Mucosa of rectum (tissue), 2 donors: ENCODE measurements at regions not wholly inside any gene's neighbourhood (a gene's known extent, or its start where the extent isn't known, plus 50 kb on each side); places are given as distances from the start of the nearest gene placed in this dataset.

Experiments
- H3K27ac ChIP-seq, 2 donors: one replicate each; pipeline ENCODE4 v1.7.0; 2013; ENCODE audit warnings: inconsistent platforms in 2 of 2, low read depth in 2 of 2, low read length in 2 of 2
- H3K27me3 ChIP-seq, 2 donors: one replicate each; pipeline ENCODE4 v1.7.0; 2013; ENCODE audit warnings: low read length in 2 of 2; ENCODE audit not compliant: control insufficient read depth in 2 of 2, insufficient read depth in 2 of 2
- H3K36me3 ChIP-seq, 2 donors: one replicate each; pipeline ENCODE4 v1.7.0; 2013; ENCODE audit warnings: low read length in 2 of 2; ENCODE audit not compliant: control insufficient read depth in 2 of 2, insufficient read depth in 2 of 2
- H3K4me1 ChIP-seq, 2 donors: one replicate each; pipeline ENCODE4 v1.7.0; 2013; ENCODE audit warnings: low read length in 2 of 2, mild to moderate bottlenecking in 1 of 2; ENCODE audit not compliant: control insufficient read depth in 2 of 2, insufficient read depth in 2 of 2
- H3K4me3 ChIP-seq, 2 donors: one replicate each; pipeline ENCODE4 v1.7.0; 2013; ENCODE audit warnings: low read length in 2 of 2
- H3K9ac ChIP-seq, 2 donors: one replicate each; pipeline ENCODE4 v1.7.0; 2013; ENCODE audit warnings: low read length in 2 of 2, low read depth in 1 of 2, mild to moderate bottlenecking in 1 of 2
- H3K9me3 ChIP-seq, 2 donors: one replicate each; pipeline ENCODE4 v1.7.0; 2013; ENCODE audit warnings: low read length in 2 of 2; ENCODE audit not compliant: control insufficient read depth in 2 of 2
- donor health status: healthy.
- donor health status: Normal muscosa, but diverticular disease.

DNA sequence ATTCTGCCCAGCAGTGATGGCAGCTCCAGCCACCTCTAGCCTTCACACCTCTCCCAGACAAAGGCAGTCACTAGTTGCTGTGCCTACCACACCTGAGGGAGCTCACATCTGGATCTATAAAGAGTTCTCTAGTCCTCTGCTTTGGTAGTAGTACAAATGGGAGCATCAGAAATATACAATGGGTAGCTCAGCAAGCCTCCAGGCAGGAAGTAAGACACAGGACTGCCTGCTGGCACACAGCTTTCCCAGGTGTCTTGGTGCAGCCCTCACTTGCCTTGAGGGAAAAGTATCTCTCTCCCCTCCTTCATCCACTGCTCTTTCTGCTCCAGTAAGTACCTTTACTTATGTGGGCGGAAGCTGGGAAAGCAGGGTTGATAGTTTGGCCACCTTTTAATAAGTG lies 212.9 kb upstream of the SLC7A11 start:
- no peaks in the 10 kb centered on the region for H3K27me3 ChIP-seq
- H3K9me3 ChIP-seq = no peaks in the 10 kb centered on the region
- H3K4me1 ChIP-seq = no peaks in the 10 kb centered on the region
- H3K4me3 ChIP-seq = no peak overlapping the region
- no peaks in the 10 kb centered on the region for H3K36me3 ChIP-seq
- no peak overlapping the region for H3K9ac ChIP-seq
- no peak overlapping the region for H3K27ac ChIP-seq

DNA sequence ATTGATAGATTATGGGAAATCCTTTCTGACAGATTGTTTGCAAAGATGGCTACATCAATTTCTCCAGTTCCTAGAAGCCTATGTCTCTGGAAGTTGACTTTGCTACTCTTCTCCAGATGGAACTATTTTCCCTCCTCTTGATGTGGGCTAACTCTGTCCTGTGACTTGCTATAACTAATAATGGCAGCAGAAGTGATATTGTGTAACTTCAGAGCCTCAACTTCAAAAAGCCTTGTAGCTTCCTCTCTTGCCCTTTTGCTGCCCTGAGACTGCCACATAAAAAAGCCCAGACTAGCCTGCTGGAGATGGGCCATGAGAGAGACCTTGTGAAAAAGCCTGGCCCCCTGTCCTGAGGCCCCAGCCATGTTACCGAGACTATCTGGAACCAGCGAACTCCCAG lies 210.7 kb upstream of the SLC7A11 start:
- Histone ChIP-seq H3K27me3 (no peaks in the 10 kb centered on the region), H3K9me3 (no peaks in the 10 kb centered on the region), H3K36me3 (no peaks in the 10 kb centered on the region), H3K4me3 (no peak overlapping the region), H3K9ac (no peak overlapping the region), H3K27ac (no peak overlapping the region), H3K4me1 (no peaks in the 10 kb centered on the region)

DNA sequence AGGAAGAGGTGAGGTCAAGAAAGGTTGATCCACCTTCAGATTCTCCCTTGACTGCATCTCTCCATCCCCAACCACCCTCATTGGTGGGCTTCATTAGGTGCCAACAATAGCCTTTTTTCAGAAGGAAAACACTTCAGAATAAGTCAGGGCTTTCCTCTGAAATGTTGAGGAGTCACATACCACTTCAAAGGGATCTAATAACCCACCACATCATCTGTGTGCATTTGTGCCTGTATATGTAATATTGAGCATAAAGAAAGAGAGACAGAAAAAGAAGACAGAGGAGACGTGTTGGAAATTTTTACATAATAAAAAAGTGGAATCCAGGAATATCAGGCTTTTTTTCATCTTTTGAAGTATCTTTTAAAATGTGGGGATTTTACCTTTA lies 209.1 kb upstream of the SLC7A11 start:
- H3K9me3 ChIP-seq = no peaks in the 10 kb centered on the region
- H3K4me1 ChIP-seq = no peaks in the 10 kb centered on the region
- H3K36me3 ChIP-seq = no peaks in the 10 kb centered on the region
- no peak overlapping the region for H3K4me3 ChIP-seq
- H3K27ac ChIP-seq = no peak overlapping the region
- no peaks in the 10 kb centered on the region for H3K27me3 ChIP-seq
- no peak overlapping the region for H3K9ac ChIP-seq

DNA sequence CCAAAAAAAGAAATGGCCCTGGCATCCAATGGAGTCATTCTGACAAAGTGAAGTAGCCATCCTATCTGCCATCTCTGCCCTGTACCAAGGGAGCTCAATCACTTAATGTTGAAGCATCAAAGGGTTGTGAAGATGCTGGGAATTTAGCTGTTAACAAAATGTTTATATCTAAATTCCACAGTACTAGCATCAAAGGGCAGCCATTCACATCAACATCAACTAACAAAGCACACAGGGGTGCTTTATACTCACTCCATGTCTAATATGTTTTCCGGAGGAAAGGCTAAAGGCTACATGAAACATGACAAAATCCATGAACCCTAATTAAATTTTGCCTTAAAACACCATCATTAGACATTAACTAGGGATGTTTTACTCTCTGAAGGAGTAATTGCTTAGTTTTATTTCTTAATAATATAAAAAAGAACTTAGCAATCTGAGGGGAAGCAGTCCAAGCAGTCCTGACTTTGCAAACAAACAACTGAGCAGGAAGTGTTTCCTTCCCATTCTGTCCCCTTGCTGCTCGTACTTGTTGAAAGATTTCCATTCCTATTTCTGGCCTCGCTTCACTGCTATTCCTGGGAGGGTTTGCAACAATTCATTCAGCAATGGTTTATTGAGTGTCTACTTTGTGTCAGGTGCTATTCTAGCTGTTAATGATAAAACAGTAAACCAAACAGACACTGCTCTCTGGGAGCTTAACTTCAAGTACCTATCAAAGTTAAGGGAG lies 208.6 kb upstream of the SLC7A11 start:
- Histone ChIP-seq H3K36me3 (no peaks in the 10 kb centered on the region), H3K9ac (no peak overlapping the region), H3K27me3 (no peaks in the 10 kb centered on the region), H3K4me1 (no peaks in the 10 kb centered on the region), H3K4me3 (no peak overlapping the region), H3K27ac (no peak overlapping the region), H3K9me3 (no peaks in the 10 kb centered on the region)

DNA sequence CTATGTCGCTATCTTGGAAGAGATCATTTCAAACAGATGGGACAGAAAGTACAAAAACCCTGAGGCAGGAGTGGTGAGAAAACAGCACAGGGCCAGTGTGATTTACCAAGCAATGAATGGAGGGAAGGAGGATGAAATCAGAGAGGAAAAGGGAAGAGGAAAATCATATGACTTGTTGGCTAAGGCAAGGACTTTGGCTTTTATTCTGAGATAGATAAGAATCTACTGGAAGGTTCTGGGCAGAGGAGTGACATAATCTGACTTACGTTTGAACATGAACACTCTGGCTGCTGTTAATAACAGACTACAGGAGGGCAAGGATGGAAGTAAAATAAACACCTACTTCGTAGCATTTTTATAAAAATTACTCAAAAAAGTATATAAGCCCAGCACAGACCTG lies 207.8 kb upstream of the SLC7A11 start:
- Histone ChIP-seq H3K27ac (no peak overlapping the region), H3K9me3 (no peaks in the 10 kb centered on the region), H3K4me1 (no peaks in the 10 kb centered on the region), H3K4me3 (no peak overlapping the region), H3K27me3 (no peaks in the 10 kb centered on the region), H3K36me3 (no peaks in the 10 kb centered on the region), H3K9ac (no peak overlapping the region)

DNA sequence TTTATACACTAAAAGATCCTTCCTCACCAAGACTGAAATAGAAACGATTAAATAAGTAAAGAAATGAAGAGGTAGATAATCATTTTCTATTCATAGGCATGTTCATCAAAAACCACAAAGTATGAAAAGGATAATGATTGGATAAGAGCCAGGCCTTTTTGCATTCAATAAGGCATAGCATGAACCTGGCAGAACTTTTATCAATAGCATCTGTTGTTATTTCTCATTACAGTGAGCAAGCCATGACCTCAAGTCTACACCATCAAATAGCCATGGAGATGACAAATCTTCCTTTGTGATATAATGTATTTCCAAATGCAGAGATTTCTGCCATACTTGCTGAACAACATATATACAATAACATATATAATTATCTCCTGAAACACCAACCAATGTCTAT lies 206.0 kb upstream of the SLC7A11 start:
- no peak overlapping the region for H3K27ac ChIP-seq
- H3K9ac ChIP-seq = no peak overlapping the region
- no peak overlapping the region for H3K4me3 ChIP-seq
- no peaks in the 10 kb centered on the region for H3K4me1 ChIP-seq
- no peaks in the 10 kb centered on the region for H3K9me3 ChIP-seq
- no peaks in the 10 kb centered on the region for H3K27me3 ChIP-seq
- H3K36me3 ChIP-seq = no peaks in the 10 kb centered on the region

DNA sequence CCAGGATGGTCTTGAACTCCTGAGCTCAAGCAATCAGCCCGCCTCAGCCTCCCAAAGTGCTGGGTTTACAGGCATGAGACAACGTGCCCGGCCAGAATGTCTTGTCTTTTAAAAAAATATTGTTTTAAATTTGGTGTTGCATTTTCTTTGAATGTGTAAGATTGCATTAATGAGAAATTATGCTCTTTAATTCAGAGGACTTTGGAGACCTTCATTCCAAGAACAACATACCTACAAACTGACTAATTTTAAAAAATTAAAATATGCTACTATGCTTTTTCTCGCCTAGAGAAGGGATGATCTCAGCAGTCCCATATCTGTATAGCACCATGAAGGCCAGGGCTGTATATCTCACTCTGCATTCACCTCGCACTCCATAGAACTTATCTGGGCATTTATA lies 204.3 kb upstream of the SLC7A11 start:
- Histone ChIP-seq H3K9me3 (no peaks in the 10 kb centered on the region), H3K27ac (no peak overlapping the region), H3K4me1 (no peaks in the 10 kb centered on the region), H3K4me3 (no peak overlapping the region), H3K9ac (no peak overlapping the region), H3K36me3 (no peaks in the 10 kb centered on the region), H3K27me3 (no peaks in the 10 kb centered on the region)

DNA sequence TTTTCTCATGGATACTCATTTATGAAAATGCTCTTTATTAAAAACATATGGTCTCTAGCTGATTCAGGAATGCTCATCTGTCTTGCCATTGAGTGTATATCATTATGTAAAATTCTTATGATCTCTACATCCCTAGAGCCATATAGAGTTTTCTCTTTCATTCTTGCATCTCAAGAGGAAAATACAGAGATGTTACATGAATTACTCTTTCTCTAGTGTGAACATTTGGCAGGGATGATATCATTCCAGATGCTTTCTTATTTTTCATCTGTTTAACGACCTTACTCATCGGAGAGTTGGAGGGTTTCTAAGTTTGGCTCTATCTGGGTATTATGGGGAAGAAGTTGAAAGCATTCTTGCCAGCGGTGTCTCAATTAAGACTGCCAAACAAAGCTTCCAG lies 202.9 kb upstream of the SLC7A11 start:
- Histone ChIP-seq H3K9me3 (no peaks in the 10 kb centered on the region), H3K27me3 (no peaks in the 10 kb centered on the region), H3K36me3 (no peaks in the 10 kb centered on the region), H3K27ac (no peak overlapping the region), H3K9ac (no peak overlapping the region), H3K4me1 (no peaks in the 10 kb centered on the region), H3K4me3 (no peak overlapping the region)

DNA sequence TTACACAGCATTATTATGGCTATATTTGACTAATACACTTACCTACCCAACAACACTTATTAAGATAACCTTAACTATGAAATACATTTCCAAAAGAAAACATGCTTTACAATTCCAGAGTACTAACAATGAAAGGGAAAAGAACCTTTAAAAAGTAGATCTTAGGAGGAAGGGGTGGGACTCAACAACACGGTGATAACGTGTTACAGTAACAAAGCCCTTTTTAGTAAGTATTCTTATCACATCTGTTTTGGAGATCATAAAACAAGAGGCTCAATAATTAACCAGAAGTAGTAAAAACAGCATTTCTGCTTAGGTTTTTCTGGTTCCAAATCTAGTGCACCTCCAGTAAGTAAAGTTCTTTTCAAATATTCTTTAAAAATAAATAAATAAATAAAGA lies 202.1 kb upstream of the SLC7A11 start:
- Histone ChIP-seq H3K27me3 (no peaks in the 10 kb centered on the region), H3K4me3 (no peak overlapping the region), H3K9ac (no peak overlapping the region), H3K9me3 (no peaks in the 10 kb centered on the region), H3K4me1 (no peaks in the 10 kb centered on the region), H3K27ac (no peak overlapping the region), H3K36me3 (no peaks in the 10 kb centered on the region)

DNA sequence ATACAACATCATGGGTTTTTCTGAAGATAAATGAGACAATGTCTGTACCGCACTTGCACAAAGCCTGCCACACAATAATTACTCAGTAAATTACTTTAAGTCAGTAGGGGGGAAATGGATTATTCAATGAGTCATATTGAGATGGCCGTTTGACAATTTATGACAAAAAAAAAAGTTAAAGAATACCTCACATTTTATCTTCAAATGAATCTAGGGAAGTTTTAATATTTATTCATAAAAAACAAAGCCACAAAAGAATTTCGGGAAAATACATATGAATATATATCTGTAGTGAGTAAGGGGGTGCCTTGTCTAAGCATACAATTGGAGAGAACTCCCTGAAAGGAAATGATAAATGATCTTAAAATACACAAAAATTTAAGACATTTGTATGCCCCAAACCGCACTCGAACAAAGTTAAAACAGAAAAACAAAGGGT lies 197.0 kb upstream of the SLC7A11 start:
- Histone ChIP-seq H3K4me3 (no peak overlapping the region), H3K9ac (no peak overlapping the region), H3K4me1 (no peaks in the 10 kb centered on the region)

DNA sequence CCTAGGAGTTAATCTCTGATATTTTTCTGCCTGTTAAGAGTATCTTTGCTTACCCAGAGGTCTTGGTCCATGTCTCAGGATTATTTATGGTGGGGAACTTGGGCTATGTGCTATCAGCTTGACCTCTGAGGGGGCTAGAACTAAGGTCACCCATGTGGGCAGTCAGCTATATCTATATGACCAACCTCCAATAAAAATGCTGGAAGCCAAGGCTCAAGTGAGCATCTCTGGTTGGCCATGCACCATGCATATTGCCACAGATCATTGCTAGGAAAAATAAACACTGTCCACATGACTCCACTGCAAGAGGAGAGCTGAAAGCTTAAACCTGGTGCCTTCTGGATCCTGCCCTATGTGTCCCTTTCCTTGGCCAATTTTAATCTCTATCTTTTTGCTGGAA lies 196.5 kb upstream of the SLC7A11 start:
- Histone ChIP-seq H3K9ac (no peak overlapping the region), H3K4me3 (no peak overlapping the region), H3K9me3 (no peaks in the 10 kb centered on the region), H3K4me1 (no peaks in the 10 kb centered on the region), H3K27ac (no peak overlapping the region), H3K27me3 (no peaks in the 10 kb centered on the region), H3K36me3 (no peaks in the 10 kb centered on the region)

More for the DNA sequence above, 197.0 kb upstream of the SLC7A11 start:
- no peaks in the 10 kb centered on the region for H3K36me3 ChIP-seq
- H3K27ac ChIP-seq = no peak overlapping the region
- no peaks in the 10 kb centered on the region for H3K27me3 ChIP-seq
- H3K9me3 ChIP-seq = no peaks in the 10 kb centered on the region
